Caki2 (cell line): ENCODE measurements at regions not wholly inside any gene's neighbourhood (a gene's known extent, or its start where the extent isn't known, plus 50 kb on each side); places are given as distances from the start of the nearest gene placed in this dataset.

Source experiments
- DNase-seq: peaks from one replicate; pipeline ENCODE4 v3.0.0-alpha.2; 2015; ENCODE audit warnings: low read depth
- in situ Hi-C: cut with HindIII; loops from 2 replicates; pipeline ENCODE4 v1.10.0; 2016; ENCODE audit warnings: low sequenced_read_pairs, low pct_unique_long_range_greater_than_20kb, mixed read lengths

GRCh38 chr3:160125258-160125657, 100.0 kb upstream of the C3orf80 start:
- in situ Hi-C loops = no loop called here
- no peak for DNase-seq

- DNase-seq = no peak
- in situ Hi-C loops = no loop called here
These were observed 99.2 kb upstream of the C3orf80 start for GRCh38 chr3:160126051-160126450.

DNA sequence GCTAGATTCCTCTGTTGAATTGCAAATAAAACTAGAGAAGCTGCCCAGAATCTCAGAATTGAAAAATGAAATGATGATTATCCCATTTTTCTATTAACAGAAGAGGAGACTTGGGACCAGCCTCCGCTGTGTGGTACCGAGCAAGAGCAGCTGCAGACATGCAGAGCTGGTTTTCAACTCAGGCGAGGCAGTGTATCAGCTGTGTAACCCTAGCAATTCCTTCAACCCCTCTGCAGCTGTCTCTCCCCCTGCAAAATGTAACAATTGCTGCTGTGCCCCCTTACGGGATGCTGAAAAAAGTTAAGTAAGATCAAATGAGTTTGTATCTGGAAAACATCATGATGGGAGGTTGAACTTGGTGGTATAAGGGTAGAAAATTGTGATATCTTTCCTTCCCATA, 98.5 kb upstream of the C3orf80 start:
- in situ Hi-C loops = no loop called here
- DNase-seq = no peak

GRCh38 chr3:160127308-160127707, 97.9 kb upstream of the C3orf80 start:
- in situ Hi-C loops = no loop called here
- DNase-seq = no peak

- in situ Hi-C loops = no loop called here
- no peak for DNase-seq
These were observed 97.2 kb upstream of the C3orf80 start for GRCh38 chr3:160128056-160128455.

DNA sequence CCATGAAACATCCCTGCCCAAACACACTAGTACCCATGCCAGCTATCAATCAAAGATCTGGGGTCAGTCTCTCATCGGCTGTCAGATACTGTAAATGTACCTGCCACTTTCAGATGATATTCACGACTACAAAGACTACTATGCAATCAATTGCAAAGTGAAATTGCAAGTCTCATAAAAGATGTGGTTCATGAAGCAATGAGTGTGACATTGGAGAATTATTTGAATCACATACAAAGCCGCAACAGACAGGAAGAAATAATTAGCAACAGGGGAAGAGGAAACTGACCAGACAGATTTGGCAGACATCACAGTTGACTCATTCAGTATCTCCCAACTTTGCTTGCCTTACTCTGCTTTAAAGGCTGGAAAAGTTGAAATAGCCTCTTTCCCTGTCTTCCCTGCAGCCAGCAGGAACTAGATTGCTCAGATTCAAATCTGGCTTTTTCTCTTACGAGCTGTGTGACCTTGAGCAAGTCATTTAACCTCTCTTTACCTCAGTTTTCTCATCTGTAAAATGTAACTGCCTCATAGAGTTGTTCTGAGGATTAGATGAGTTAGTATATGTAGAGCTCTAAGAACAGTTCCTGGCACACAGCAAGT, 95.7 kb upstream of the C3orf80 start:
- in situ Hi-C loops = no loop called here
- DNase-seq = peak; percentile 78

GRCh38 chr3:160130071-160130470, 95.2 kb upstream of the C3orf80 start:
- DNase-seq = no peak
- in situ Hi-C loops = no loop called here

DNA sequence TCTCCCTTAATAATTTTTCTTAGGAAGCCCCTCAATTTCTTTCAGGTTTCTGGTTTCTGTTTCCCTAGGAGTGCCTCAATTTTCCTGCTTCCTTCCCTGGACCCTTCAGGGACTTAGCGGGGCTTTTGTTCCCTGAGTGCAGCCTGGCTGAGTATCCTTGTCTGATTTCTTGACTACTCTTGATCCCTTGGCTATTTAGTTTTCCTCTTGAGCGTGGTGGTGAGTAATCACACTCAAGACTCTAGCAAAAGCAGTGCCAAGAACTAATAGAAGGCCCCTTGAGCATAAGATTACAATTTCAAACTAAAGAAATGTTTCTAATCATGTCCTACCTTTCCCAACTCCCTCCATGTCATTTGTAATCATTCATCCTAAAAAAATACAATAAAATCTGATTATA, 94.3 kb upstream of the C3orf80 start:
- in situ Hi-C loops = no loop called here
- no peak for DNase-seq

DNA sequence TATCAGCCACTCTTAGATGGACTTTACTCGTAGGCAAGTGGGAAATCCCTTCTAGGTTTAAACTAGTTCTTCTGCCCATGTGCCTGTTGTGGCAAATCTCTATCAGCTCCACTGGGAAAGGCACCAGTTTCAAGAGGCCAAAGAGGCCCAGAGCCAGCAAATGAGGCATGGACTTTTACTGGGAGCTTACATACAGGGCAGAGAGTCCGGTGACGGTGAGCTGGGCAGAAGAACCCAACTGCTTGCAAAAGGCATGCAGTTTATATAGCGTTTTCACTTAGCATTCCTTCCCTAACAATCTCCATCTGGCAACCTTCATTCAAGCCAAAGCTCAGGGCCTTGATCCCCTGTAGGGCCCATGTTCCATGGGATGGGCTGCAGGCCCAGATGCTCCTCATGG, 93.0 kb upstream of the C3orf80 start:
- in situ Hi-C loops = no loop called here
- DNase-seq = no peak

DNA sequence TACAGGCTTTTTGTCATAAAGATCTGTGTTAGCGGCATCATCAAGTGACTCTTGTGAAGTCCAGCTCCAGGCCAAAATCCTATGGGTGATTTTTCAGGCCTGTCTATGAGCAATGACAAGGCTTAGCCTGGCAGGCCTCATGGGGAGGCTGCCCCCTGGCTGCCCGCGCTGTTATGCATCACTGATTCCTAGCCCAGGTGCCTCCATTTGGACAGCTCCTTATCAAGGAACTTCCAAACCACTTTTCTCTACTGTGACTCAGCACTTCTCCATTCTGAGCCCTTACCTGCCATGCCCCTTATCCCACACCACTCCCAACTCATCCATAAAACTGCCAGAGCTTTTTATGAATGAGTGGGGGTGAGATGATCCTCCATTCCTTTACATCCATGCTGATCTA, 91.5 kb upstream of the C3orf80 start:
- in situ Hi-C loops = no loop called here
- DNase-seq = peak; percentile 84

DNA sequence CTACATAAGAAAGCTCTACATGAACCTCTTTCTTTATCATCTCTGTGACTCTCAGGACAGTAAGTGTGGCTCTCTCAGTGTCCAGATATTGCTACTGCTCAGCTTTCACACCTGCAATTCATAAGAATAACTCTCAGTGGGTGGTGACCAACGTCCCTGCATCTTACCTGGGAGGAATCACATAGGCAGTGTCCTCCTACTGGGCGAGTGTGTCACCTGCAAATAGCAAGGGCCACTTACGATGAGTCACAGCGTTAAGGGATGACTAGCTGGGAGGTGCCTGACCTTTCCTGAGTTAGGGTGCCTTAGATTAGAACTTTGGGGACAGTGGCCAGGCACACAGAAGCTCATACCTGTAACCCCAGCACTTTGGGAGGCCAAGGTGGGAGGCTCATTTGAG, 90.8 kb upstream of the C3orf80 start:
- DNase-seq = peak; percentile 60
- in situ Hi-C loops = no loop called here

- in situ Hi-C loops = no loop called here
- DNase-seq = no peak
These were observed 90.3 kb upstream of the C3orf80 start for GRCh38 chr3:160134964-160135363.

DNA sequence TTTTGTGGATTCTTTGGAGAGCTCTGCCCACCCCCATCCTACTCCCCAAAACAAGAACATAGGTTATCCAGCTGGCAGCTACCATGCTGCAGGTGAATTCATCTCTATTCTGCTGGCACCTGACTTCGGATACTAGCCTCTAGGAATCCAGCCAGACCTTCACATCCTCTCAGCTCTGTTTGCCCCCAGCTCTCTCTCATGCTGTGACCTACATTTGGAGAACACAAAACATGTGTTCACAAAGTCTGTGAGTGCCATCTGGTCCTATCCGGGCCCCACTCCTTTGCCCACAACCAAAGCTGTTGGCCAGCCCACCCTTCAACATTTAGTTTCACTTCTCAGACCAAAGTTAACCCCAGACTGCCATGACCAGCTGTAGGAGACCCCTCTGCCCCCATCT, 89.4 kb upstream of the C3orf80 start:
- no peak for DNase-seq
- in situ Hi-C loops = no loop called here

DNA sequence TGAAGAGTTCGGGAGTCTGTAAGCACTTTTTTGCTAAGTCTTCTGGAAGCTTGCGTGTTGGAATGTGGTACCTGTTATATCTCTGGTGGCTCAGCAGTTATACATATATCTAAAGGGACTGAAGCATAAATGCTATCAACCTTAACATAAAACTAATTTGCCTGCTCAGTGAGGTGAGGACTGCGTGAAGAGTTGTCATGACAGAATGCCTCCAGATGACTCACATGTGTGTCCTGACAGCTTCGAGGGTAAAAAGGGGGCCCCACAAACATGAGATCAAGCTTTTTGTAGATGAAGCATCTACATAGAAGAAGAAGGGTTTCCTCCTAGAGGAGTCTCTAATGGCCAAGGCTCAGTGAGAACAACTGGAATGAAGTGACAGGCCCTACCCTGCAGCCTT, 88.8 kb upstream of the C3orf80 start:
- peak; percentile 26 for DNase-seq
- in situ Hi-C loops = no loop called here

GRCh38 chr3:160139291-160139690, 85.9 kb upstream of the C3orf80 start:
- in situ Hi-C loops = no loop called here
- DNase-seq = no peak

- in situ Hi-C loops = no loop called here
These were observed 84.5 kb upstream of the C3orf80 start for GRCh38 chr3:160140756-160141155.

GRCh38 chr3:160141485-160142185, 83.6 kb upstream of the C3orf80 start:
- in situ Hi-C loops = no loop called here
- no peak for DNase-seq

More at GRCh38 chr3:160140756-160141155, 84.5 kb upstream of the C3orf80 start:
- no peak for DNase-seq

DNA sequence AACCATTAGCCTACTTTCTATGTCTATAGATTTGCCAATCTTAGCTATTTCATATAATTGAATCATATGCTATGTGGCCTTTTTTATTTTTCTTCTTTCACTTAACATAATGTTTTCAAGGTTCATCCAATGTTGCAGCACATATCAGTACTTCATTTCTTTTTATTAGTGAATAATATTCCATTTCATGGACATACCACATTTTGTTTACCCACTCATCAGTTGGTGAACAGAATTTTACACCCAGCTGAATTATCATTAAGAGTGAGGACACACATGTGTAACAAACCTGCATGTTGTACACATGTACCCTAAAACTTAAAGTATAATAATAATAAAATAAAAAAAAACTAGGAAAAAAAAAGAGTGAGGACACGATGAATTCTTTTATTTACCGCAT, 81.7 kb upstream of the C3orf80 start:
- in situ Hi-C loops = no loop called here
- DNase-seq = no peak

- no peak for DNase-seq
- in situ Hi-C loops = no loop called here
These were observed 75.2 kb upstream of the C3orf80 start for GRCh38 chr3:160150066-160150465.

DNA sequence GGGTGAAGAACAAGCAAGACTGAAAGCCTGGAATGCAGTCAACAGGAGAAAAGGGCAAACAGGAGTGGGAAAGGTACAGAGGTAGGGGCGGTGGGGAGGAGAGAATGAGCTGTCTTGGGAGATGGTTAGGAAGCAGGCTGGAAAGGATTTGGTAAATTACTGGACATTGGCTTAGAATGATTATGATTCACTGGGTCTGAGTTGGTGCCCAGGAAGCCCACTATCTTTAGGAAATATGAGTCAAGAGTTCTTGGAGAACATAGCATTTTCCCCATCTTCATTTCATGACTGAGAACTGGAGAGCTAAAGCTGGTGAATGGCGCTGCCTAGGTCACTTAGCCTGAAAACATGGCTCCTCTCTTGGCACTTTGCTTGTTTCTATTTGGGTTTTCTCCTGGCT, 74.7 kb upstream of the C3orf80 start:
- no peak for DNase-seq
- in situ Hi-C loops = no loop called here
